Left lung (tissue), 4 donors: ENCODE measurements at regions not wholly inside any gene's neighbourhood (a gene's known extent, or its start where the extent isn't known, plus 50 kb on each side); places are given as distances from the start of the nearest gene placed in this dataset.

ENCODE experiments used
- ATAC-seq: fragments of 200-7000 bp; cut with Tn5 transposase; one replicate; pipeline ENCODE4 v1.9.1; 2020; ENCODE audit warnings: moderate library complexity
- DNase-seq, 4 donors: peaks; one replicate each; pipeline ENCODE4 v3.0.0-alpha.2; 2013 to 2020
- H3K27ac ChIP-seq, 2 donors: fragments of 200-600 bp; sonication (generic) in 1 of 2; one replicate each; pipeline versions ENCODE4 v1.5.0 to v1.8.0; 2020 to 2021
- H3K27me3 ChIP-seq, 2 donors: fragments of 200-600 bp; sonication (generic) in 1 of 2; one replicate each; pipeline versions ENCODE4 v1.5.0 to v1.8.0; 2020 to 2021
- H3K36me3 ChIP-seq, 2 donors: fragments of 200-600 bp; sonication (generic) in 1 of 2; one replicate each; pipeline versions ENCODE4 v1.5.0 to v1.8.0; 2020 to 2021
- H3K4me1 ChIP-seq, 2 donors: fragments of 200-600 bp; one replicate each; pipeline ENCODE4 v1.8.0; 2021
- H3K4me3 ChIP-seq, 2 donors: fragments of 200-600 bp; sonication (generic) in 1 of 2; one replicate each; pipeline versions ENCODE4 v1.5.0 to v1.8.0; 2020 to 2021; ENCODE audit warnings: mild to moderate bottlenecking in 1 of 2
- H3K9me3 ChIP-seq, 2 donors: fragments of 200-600 bp; sonication (generic) in 1 of 2; one replicate each; pipeline versions ENCODE4 v1.5.0 to v1.8.0; 2020 to 2021
- CTCF ChIP-seq, 2 donors: fragments of 200-600 bp; sonication (generic) in 1 of 2; IDR thresholded peaks; one replicate each; pipeline versions ENCODE4 v1.5.0 to v1.8.0; 2021; ENCODE audit warnings: antibody characterized with exemption in 2 of 2
- intact Hi-C, 2 donors: fragments of 100-400 bp; cut with DNase I; formaldehyde crosslinking; loops; one replicate each; pipeline versions ENCODE4 v1.11.2 to v1.14.2; 2022
- donor health status: DM: no; HTN: yes; CAD: no.
- donor health status: DM: no; HTN: no; CAD: no.

DNA sequence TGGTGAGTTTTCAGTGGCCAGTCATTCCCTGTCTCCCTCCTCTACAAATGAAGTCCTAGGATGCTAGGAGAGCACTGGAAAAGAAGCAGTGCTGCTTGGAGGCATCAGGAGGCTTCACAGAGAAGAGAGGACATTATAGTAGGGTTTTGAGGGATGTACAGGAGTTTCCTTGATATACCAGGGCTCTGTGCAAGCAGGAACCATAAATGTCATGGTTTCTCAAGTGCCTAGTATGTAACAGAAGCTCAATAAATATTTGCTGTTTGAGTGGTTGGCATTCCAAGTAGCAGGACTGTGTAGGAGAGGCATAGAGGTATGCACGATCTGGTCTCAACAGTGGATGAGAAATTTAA lies 133.5 kb upstream of the WNT4 start:
- TF ChIP-seq CTCF (IDR thresholded peaks at IDR 0.05): no peak
- no peaks in the 10 kb centered on the region for H3K27me3 ChIP-seq
- H3K4me1 ChIP-seq: no peaks in the 10 kb centered on the region
- no peaks in the 10 kb centered on the region for H3K36me3 ChIP-seq
- no peak overlapping the region for H3K4me3 ChIP-seq
- peaks cover 0 to 5% of the 10 kb centered on the region in 2 donors for H3K9me3 ChIP-seq
- no peak overlapping the region for H3K27ac ChIP-seq
- intact Hi-C loops: no loop called here
- ATAC-seq: no peak
- DNase-seq: no peak

DNA sequence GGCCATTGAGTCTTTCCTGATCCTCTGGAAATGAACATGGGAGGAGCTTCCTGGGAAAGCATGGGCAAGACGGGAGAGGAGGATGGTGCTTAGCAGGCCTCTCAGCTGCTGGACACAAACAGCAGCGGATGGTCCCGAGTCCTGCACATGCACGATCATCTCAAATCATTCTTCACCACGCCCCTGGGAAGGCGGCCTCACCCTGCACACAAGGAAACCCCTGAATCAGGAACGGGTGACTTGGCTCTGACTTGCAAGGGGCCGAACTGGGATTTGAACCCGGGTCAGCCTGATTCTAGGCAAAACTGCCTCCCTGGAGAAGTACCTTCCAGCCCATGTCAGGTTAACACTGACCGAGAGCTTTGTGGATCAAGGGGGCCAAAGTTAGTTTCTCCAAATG lies 134.8 kb upstream of the WNT4 start:
- intact Hi-C loops: no loop called here
- TF ChIP-seq CTCF (IDR thresholded peaks at IDR 0.05): no peak
- peaks cover 0 to 5% of the 10 kb centered on the region in 2 donors for H3K9me3 ChIP-seq

DNA sequence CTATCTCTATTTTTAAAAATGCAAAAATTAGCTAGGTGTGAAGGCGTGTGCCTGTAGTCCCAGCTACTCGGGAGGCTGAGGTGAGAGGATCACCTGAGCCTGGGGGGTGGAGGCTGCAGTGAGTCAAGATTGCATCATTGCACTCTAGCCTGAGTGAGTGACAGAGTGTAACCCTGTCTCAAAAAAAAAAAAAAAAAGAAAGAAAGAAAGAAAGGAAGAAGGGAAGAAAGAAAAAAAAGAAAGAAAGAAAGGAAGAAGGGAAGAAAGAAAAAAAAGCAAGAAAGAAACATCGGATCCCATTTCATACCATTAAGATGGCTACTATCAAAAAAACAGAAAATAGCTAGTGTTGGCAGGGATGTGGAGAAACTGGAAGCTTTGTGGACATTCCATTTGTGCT lies 136.8 kb upstream of the WNT4 start:
- H3K27me3 ChIP-seq: peaks cover 0 to 12% of the 10 kb centered on the region in 2 donors
- no peak overlapping the region for H3K27ac ChIP-seq
- H3K36me3 ChIP-seq: no peaks in the 10 kb centered on the region
- TF ChIP-seq CTCF (IDR thresholded peaks at IDR 0.05): no peak
- intact Hi-C loops: loop anchor here in 1 of 2 donors (10.0 kb wide), 1 partner anchor 145 kb away; no protein-coding TSS in a partner anchor
- peaks cover 0 to 5% of the 10 kb centered on the region in 2 donors for H3K9me3 ChIP-seq
- no peak for DNase-seq
- H3K4me1 ChIP-seq: no peaks in the 10 kb centered on the region
- ATAC-seq: no peak
- no peak overlapping the region for H3K4me3 ChIP-seq

More for the DNA sequence above, 134.8 kb upstream of the WNT4 start:
- ATAC-seq (no peak), DNase-seq (no peak)
- H3K36me3 ChIP-seq: no peaks in the 10 kb centered on the region
- H3K27ac ChIP-seq: no peak overlapping the region
- H3K4me3 ChIP-seq: no peak overlapping the region
- H3K4me1 ChIP-seq: no peaks in the 10 kb centered on the region
- peaks cover 0 to 3% of the 10 kb centered on the region in 2 donors for H3K27me3 ChIP-seq

DNA sequence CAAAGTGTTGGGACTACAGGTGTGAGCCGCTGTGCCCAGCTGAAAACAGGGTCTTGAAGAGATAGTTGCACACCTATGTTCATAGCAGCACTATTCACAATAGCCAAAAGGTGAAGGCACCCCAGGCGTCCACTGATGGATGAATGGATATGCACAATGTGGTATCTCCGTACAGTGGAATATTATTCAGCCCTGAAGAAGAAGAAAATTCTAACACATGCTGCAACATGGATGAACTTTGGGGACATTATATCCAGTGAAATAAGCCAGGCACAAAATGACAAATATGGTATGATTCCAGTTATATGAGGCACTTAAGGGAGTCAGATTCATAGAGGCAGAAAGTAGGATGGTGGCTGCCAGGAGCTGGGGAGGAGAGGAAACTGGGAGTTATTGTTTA lies 137.6 kb upstream of the WNT4 start:
- TF ChIP-seq CTCF (IDR thresholded peaks at IDR 0.05): no peak
- no peak overlapping the region for H3K4me3 ChIP-seq
- no peak for ATAC-seq
- H3K9me3 ChIP-seq: peaks cover 0 to 5% of the 10 kb centered on the region in 2 donors
- no peak for DNase-seq
- no peaks in the 10 kb centered on the region for H3K4me1 ChIP-seq
- no peaks in the 10 kb centered on the region for H3K36me3 ChIP-seq
- peaks cover 0 to 12% of the 10 kb centered on the region in 2 donors for H3K27me3 ChIP-seq
- intact Hi-C loops: loop anchor here in 1 of 2 donors (10.0 kb wide), 1 partner anchor 146 kb away; no protein-coding TSS in a partner anchor
- H3K27ac ChIP-seq: no peak overlapping the region

DNA sequence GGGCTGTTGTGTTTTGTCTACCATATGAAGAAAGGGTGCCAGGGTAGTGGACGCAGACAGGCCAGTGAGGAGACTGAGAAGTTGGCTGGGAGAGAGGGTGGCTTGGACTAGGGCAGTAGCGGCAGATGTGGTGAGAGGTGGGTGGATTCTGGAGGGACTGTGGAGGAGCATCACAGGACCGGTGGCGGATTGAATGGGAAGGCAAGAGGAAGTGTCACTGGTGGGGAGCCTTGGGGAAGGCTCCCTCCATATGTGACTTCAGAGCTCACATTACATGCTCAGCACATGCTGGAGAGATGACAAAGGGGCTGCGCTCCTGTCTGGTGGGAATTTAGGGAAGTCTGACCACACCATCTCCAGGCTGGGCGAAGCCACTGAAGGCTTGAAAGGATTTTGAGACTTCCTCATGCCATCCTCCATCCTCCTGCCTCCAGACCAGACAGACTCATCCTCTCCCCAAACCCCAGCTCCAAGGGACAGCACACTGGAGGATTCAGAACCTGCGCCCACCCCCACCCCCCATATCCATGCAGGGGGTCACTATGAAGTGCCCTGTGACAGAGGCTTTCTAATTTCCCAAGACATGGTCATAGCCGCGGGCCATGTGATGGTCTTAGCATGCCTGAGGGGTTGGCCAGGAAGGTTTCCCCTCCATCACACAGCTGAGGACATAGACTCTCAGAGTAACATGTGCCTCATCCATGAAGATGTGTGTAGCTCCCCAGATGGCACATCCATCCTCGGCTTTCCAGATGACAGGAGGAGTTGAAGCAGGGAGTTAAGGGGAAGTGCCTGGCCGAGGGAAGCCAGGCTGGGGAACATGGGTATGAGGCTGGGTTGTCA lies 138.8 kb upstream of the WNT4 start:
- intact Hi-C loops: loop anchor here in 1 of 2 donors (10.0 kb wide), 1 partner anchor 147 kb away; no protein-coding TSS in a partner anchor
- Histone ChIP-seq H3K27ac (no peak overlapping the region), H3K4me3 (no peak overlapping the region), H3K4me1 (no peaks in the 10 kb centered on the region), H3K27me3 (peaks cover 0 to 12% of the 10 kb centered on the region in 2 donors), H3K36me3 (no peaks in the 10 kb centered on the region), H3K9me3 (peaks cover 0 to 5% of the 10 kb centered on the region in 2 donors)
- ATAC-seq (no peak), DNase-seq (no peak)
- no peak for TF ChIP-seq CTCF (IDR thresholded peaks at IDR 0.05)
